HEK293 (cell line): ENCODE measurements at regions not wholly inside any gene's neighbourhood (a gene's known extent, or its start where the extent isn't known, plus 50 kb on each side); places are given as distances from the start of the nearest gene placed in this dataset.

Experiments
- CTCF ChIA-PET: fragments of 350-600 bp; formaldehyde crosslinking; extraction: SDS; loops from one replicate; lab custom pipeline; 2021; ENCODE audit warnings: antibody characterized with exemption; lab: Yijun Ruan, JAX
- POLR2A ChIA-PET: fragments of 300-600 bp; formaldehyde crosslinking; extraction: SDS; loops from one replicate; lab custom pipeline; 2020; ENCODE audit warnings: antibody characterized with exemption, inconsistent platforms; lab: Yijun Ruan, JAX
- H3K27ac ChIP-seq: fragments of 200-500 bp; sonication (Bioruptor generic); 2 replicates; pipeline ENCODE4 v1.5.1; 2014; ENCODE audit warnings: low read depth, low read length, control low read depth, inconsistent platforms; ENCODE audit errors: extremely low read depth
- H3K36me3 ChIP-seq, 2 experiments: fragments of 200-500 bp in 1 of 2; sonication (Bioruptor generic) in 1 of 2; 1 replicate in 1 of 2; 2 replicates in 1 of 2; pipeline ENCODE4 v1.5.1; 2014 to 2017; ENCODE audit warnings: inconsistent platforms in 2 of 2, low read length in 2 of 2; ENCODE audit not compliant: control insufficient read depth in 2 of 2, insufficient read depth in 1 of 2
- H3K4me1 ChIP-seq: fragments of 200-500 bp; sonication (Bioruptor generic); 2 replicates; pipeline ENCODE4 v1.5.1; 2014; ENCODE audit warnings: mild to moderate bottlenecking, low read length, inconsistent platforms; ENCODE audit not compliant: control insufficient read depth, insufficient read depth
- H3K4me3 ChIP-seq: 2 replicates; pipeline ENCODE4 v1.5.1; 2011; ENCODE audit warnings: low read depth, mild to moderate bottlenecking, control low read depth, low read length, moderate library complexity
- H3K9me3 ChIP-seq: fragments of 200-500 bp; sonication (Bioruptor generic); 2 replicates; pipeline ENCODE4 v1.5.1; 2014; ENCODE audit warnings: low read depth, low read length, inconsistent platforms; ENCODE audit not compliant: control insufficient read depth, insufficient read depth
- GLIS2 ChIP-seq: fragments of 450-650 bp; formaldehyde crosslinking; IDR thresholded peaks from 2 replicates; pipeline ENCODE4 v1.5.1; 2016; ENCODE audit warnings: missing biosample characterization, missing genetic modification characterization
- KLF17 ChIP-seq: fragments of 450-650 bp; formaldehyde crosslinking; IDR thresholded peaks from 2 replicates; pipeline ENCODE4 v1.5.1; 2016; ENCODE audit warnings: missing biosample characterization, missing genetic modification characterization
- REST ChIP-seq: fragments of 450-650 bp; formaldehyde crosslinking; IDR thresholded peaks from 2 replicates; pipeline ENCODE4 v1.5.1; 2016; ENCODE audit warnings: missing biosample characterization, missing genetic modification characterization
- WT1 ChIP-seq: fragments of 450-650 bp; formaldehyde crosslinking; IDR thresholded peaks from 2 replicates; pipeline ENCODE4 v1.5.1; 2016; ENCODE audit warnings: missing biosample characterization, missing genetic modification characterization
- ZBTB10 ChIP-seq: fragments of 450-650 bp; formaldehyde crosslinking; IDR thresholded peaks from 2 replicates; pipeline ENCODE4 v1.5.1; 2016; ENCODE audit warnings: missing biosample characterization, missing genetic modification characterization
- ZBTB17 ChIP-seq: fragments of 450-650 bp; formaldehyde crosslinking; IDR thresholded peaks from 2 replicates; pipeline ENCODE4 v1.5.1; 2016; ENCODE audit warnings: missing biosample characterization, missing genetic modification characterization
- ZBTB49 ChIP-seq: fragments of 450-650 bp; formaldehyde crosslinking; IDR thresholded peaks from 2 replicates; pipeline ENCODE4 v1.5.1; 2016; ENCODE audit warnings: missing biosample characterization, missing genetic modification characterization, low read depth
- ZNF133 ChIP-seq: fragments of 450-650 bp; formaldehyde crosslinking; IDR thresholded peaks from 2 replicates; pipeline ENCODE4 v1.5.1; 2016; ENCODE audit warnings: missing biosample characterization, missing genetic modification characterization
- ZNF138 ChIP-seq: fragments of 450-650 bp; formaldehyde crosslinking; IDR thresholded peaks from 2 replicates; pipeline ENCODE4 v1.5.1; 2016; ENCODE audit warnings: missing biosample characterization, missing genetic modification characterization, borderline replicate concordance
- ZNF146 ChIP-seq: fragments of 450-650 bp; formaldehyde crosslinking; IDR thresholded peaks from 2 replicates; pipeline ENCODE4 v1.5.1; 2016; ENCODE audit warnings: missing biosample characterization, missing genetic modification characterization
- ZNF148 ChIP-seq: fragments of 450-650 bp; formaldehyde crosslinking; IDR thresholded peaks from 2 replicates; pipeline ENCODE4 v1.5.0; 2017; ENCODE audit warnings: missing biosample characterization, missing genetic modification characterization, borderline replicate concordance
- ZNF366 ChIP-seq: fragments of 450-650 bp; formaldehyde crosslinking; conservative IDR thresholded peaks from 2 replicates; pipeline ENCODE4 v1.5.1; 2016; ENCODE audit warnings: missing biosample characterization, missing genetic modification characterization
- ZNF530 ChIP-seq: fragments of 450-650 bp; formaldehyde crosslinking; IDR thresholded peaks from 2 replicates; pipeline ENCODE4 v1.5.1; 2016; ENCODE audit warnings: low read depth, missing biosample characterization, missing genetic modification characterization
- ZNF558 ChIP-seq: fragments of 450-650 bp; formaldehyde crosslinking; IDR thresholded peaks from 2 replicates; pipeline ENCODE4 v1.5.1; 2016; ENCODE audit warnings: missing biosample characterization, missing genetic modification characterization
- ZNF596 ChIP-seq: fragments of 450-650 bp; IDR thresholded peaks from 2 replicates; pipeline ENCODE4 v1.5.0; 2018; ENCODE audit warnings: missing biosample characterization, mild to moderate bottlenecking, missing genetic modification characterization, moderate library complexity
- ZNF76 ChIP-seq: fragments of 450-650 bp; formaldehyde crosslinking; IDR thresholded peaks from 2 replicates; pipeline ENCODE4; 2016; ENCODE audit warnings: low read depth, missing biosample characterization, missing genetic modification characterization, borderline replicate concordance
- ZNF837 ChIP-seq: fragments of 450-650 bp; formaldehyde crosslinking; IDR thresholded peaks from 2 replicates; pipeline ENCODE4 v1.5.1; 2016; ENCODE audit warnings: missing biosample characterization, missing genetic modification characterization
- ZSCAN23 ChIP-seq: fragments of 450-650 bp; formaldehyde crosslinking; IDR thresholded peaks from 2 replicates; pipeline ENCODE4 v1.5.1; 2016; ENCODE audit warnings: missing biosample characterization, missing genetic modification characterization
- TF ChIP-seq, protein P1 (sequence below): fragments of 450-650 bp; formaldehyde crosslinking; IDR thresholded peaks from 2 replicates; pipeline ENCODE4 v1.5.1; 2016; ENCODE audit warnings: missing biosample characterization, missing genetic modification characterization

DNA sequence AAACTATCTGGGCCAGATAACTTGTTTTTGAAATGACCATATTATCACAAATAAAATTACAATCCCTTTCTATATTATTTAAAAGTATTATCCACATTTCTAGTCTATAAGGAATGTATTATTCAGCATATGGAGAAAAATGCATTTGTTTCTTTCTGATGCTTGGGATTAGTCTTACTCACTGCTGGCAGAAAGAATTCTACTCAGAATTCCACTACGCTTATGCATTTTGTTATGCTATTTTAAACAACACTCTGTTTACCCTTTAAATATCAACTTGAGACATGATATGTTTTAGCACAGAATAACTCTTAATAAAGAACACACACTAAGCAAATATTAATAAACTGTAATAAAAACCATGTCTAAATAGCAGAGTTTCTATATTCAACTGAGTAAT lies 77.6 kb upstream of the ANO3 start:
- Histone ChIP-seq H3K36me3 (no peaks in the 10 kb centered on the region), H3K4me3 (no peak overlapping the region), H3K27ac (no peak overlapping the region)
- ChIA-PET POLR2A (no interaction called here), CTCF (no interaction called here)
- TF ChIP-seq ZNF138 (tag by site-specific recombination): no peak
- TF ChIP-seq REST (tag by site-specific recombination): no peak
- no peak for TF ChIP-seq ZBTB49 (tag by site-specific recombination)
- no peak for TF ChIP-seq KLF17 (tag by site-specific recombination)
- no peak for TF ChIP-seq WT1 (tag by site-specific recombination)
- no peak for TF ChIP-seq ZBTB17 (tag by site-specific recombination)
- no peak for TF ChIP-seq ZNF366 (tag by site-specific recombination)
- no peak for TF ChIP-seq ZNF837 (tag by site-specific recombination)
- TF ChIP-seq, protein P1, sequence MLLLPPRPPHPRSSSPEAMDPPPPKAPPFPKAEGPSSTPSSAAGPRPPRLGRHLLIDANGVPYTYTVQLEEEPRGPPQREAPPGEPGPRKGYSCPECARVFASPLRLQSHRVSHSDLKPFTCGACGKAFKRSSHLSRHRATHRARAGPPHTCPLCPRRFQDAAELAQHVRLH: no peak
- no peak for TF ChIP-seq GLIS2 (tag by site-specific recombination)
- TF ChIP-seq ZNF76 (tag by site-specific recombination): no peak
- no peak for TF ChIP-seq ZBTB10 (tag by site-specific recombination)
- no peak for TF ChIP-seq ZNF133 (tag by site-specific recombination)
- TF ChIP-seq ZNF596 (tag by site-specific recombination): no peak
- no peak for TF ChIP-seq ZNF558 (tag by site-specific recombination)
- TF ChIP-seq ZNF146 (tag by site-specific recombination): no peak
- no peak for TF ChIP-seq ZNF148 (tag by site-specific recombination)
- no peak for TF ChIP-seq ZNF530 (tag by site-specific recombination)
- TF ChIP-seq ZSCAN23: no peak
- TF ChIP-seq, all 188 proteins: peak for 0
- Histone ChIP-seq H3K9me3 (no peaks in the 10 kb centered on the region), H3K4me1 (no peaks in the 10 kb centered on the region)
